Putamen (tissue), 1 donor: ENCODE measurements at regions not wholly inside any gene's neighbourhood (a gene's known extent, or its start where the extent isn't known, plus 50 kb on each side); places are given as distances from the start of the nearest gene placed in this dataset.

ENCODE experiments used
- DNase-seq: peaks from one replicate; pipeline ENCODE4 v3.0.0-alpha.2; 2016; ENCODE audit warnings: low spot score

- DNase-seq: no peak
These were observed 109.5 kb upstream of the SLC28A3 start for GRCh38 chr9:84450029-84450428.

- no peak for DNase-seq
These were observed 116.0 kb upstream of the SLC28A3 start for GRCh38 chr9:84456527-84456926.

- DNase-seq: no peak
These were observed 120.1 kb upstream of the SLC28A3 start for GRCh38 chr9:84460695-84461094.

GRCh38 chr9:84463272-84463671 lies 122.7 kb upstream of the SLC28A3 start:
- no peak for DNase-seq

- no peak for DNase-seq
These were observed 126.2 kb upstream of the SLC28A3 start for GRCh38 chr9:84466580-84467285.

GRCh38 chr9:84471816-84472215 lies 131.3 kb upstream of the SLC28A3 start:
- no peak for DNase-seq

GRCh38 chr9:84478996-84479395 lies 138.4 kb upstream of the SLC28A3 start:
- no peak for DNase-seq

- no peak for DNase-seq
These were observed 139.5 kb upstream of the SLC28A3 start for GRCh38 chr9:84480071-84480470.

- no peak for DNase-seq
These were observed 140.7 kb upstream of the SLC28A3 start for GRCh38 chr9:84481231-84481630.

GRCh38 chr9:84481636-84482218 lies 141.2 kb upstream of the SLC28A3 start:
- no peak for DNase-seq

GRCh38 chr9:84482607-84483006 lies 142.0 kb upstream of the SLC28A3 start:
- no peak for DNase-seq

GRCh38 chr9:84484172-84484571 lies 143.6 kb upstream of the SLC28A3 start:
- no peak for DNase-seq

- DNase-seq: no peak
These were observed 145.0 kb upstream of the SLC28A3 start for GRCh38 chr9:84485539-84485938.

- no peak for DNase-seq
These were observed 146.1 kb upstream of the SLC28A3 start for GRCh38 chr9:84486663-84487062.

- DNase-seq: no peak
These were observed 149.8 kb upstream of the SLC28A3 start for GRCh38 chr9:84490206-84490841.

GRCh38 chr9:84490842-84491325 lies 150.3 kb upstream of the SLC28A3 start:
- DNase-seq: no peak

- DNase-seq: no peak
These were observed 152.0 kb upstream of the SLC28A3 start for GRCh38 chr9:84492366-84493159.

GRCh38 chr9:84493284-84493947 lies 152.9 kb upstream of the SLC28A3 start:
- no peak for DNase-seq

GRCh38 chr9:84499969-84500582 lies 159.5 kb upstream of the SLC28A3 start:
- DNase-seq: no peak

- no peak for DNase-seq
These were observed 160.3 kb upstream of the SLC28A3 start for GRCh38 chr9:84500826-84501225.

GRCh38 chr9:84501587-84501986 lies 161.0 kb upstream of the SLC28A3 start:
- DNase-seq: no peak
